Right ventricle myocardium inferior (tissue), 1 donor: ENCODE measurements at regions not wholly inside any gene's neighbourhood (a gene's known extent, or its start where the extent isn't known, plus 50 kb on each side); places are given as distances from the start of the nearest gene placed in this dataset.

Source experiments
- ATAC-seq: fragments of 200-7000 bp; cut with Tn5 transposase; one replicate; pipeline ENCODE4 v1.9.1; 2020; ENCODE audit warnings: mild to moderate bottlenecking, moderate library complexity
- DNase-seq: peaks from one replicate; pipeline ENCODE4 v3.0.0; 2021; ENCODE audit errors: missing footprints
- intact Hi-C: fragments of 100-400 bp; cut with DNase I; formaldehyde crosslinking; loops from one replicate; pipeline ENCODE4 v1.11.0; 2022
- donor health status: DM: no; HTN: yes; CAD: no; lungs with severe emphysema.

GRCh38 chr9:16085167-16085726, 532.4 kb downstream of the CCDC171 start:
- DNase-seq: no peak
- intact Hi-C loops: no loop called here
- peak; percentile 46 for ATAC-seq

DNA sequence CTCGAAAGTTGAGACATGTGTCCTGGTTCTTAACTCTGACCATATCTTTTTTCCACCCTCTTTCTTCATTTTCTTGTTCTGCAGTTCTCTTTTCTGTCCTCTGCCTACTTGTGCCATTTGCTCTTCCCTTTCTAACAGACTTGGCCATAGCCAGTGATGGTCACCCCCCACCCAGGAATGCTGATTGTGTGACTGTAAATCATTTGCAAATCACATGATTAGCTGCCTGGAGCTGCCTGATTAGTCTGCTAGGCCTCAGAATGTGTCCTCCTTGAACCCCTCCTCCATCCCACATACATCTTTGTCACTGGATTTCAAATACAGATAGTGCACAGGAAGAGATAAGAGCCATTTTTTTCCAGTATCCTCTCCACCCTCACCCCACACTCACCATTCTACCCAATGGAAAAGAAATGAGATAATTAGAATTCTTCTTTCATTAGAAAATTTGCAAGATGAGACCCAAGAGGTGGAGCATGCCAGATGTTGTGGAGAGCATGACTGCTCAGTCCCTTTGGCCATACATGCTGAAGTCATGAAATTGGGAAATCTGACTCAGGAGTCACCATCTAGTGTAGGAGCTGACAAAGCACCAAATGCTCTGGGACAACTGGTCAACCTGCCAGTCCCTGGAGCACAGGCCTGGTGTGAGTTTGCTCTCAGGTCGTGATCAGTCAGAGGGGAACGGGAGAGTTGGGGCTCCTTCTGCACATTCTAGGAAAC, 538.2 kb downstream of the CCDC171 start:
- intact Hi-C loops: loop anchor here (10.0 kb wide), 1 partner anchor 64 kb away; no protein-coding TSS in a partner anchor
- ATAC-seq (peak; percentile 48), DNase-seq (no peak)

GRCh38 chr9:16092142-16093091, 539.6 kb downstream of the CCDC171 start:
- peak; percentile 80 for ATAC-seq

GRCh38 chr9:16098306-16098705, 545.5 kb downstream of the CCDC171 start:
- intact Hi-C loops: loop anchor here (10.0 kb wide), 1 partner anchor 56 kb away; no protein-coding TSS in a partner anchor
- no peak for DNase-seq
- ATAC-seq: no peak

More at GRCh38 chr9:16092142-16093091, 539.6 kb downstream of the CCDC171 start:
- no peak for DNase-seq
- intact Hi-C loops: loop anchor here (10.0 kb wide), 1 partner anchor 62 kb away; no protein-coding TSS in a partner anchor

- no peak for ATAC-seq
- intact Hi-C loops: loop anchor here (10.0 kb wide), 1 partner anchor 55 kb away; no protein-coding TSS in a partner anchor
Measured at GRCh38 chr9:16099732-16100536, 547.1 kb downstream of the CCDC171 start.

GRCh38 chr9:16100537-16101091, 547.8 kb downstream of the CCDC171 start:
- ATAC-seq (peak; percentile 98), DNase-seq (peak; percentile 86)
- intact Hi-C loops: no loop called here

More at GRCh38 chr9:16099732-16100536, 547.1 kb downstream of the CCDC171 start:
- no peak for DNase-seq

- DNase-seq (no peak), ATAC-seq (no peak)
- intact Hi-C loops: loop anchor here (2.0 kb wide), 1 partner anchor 57 kb away; no protein-coding TSS in a partner anchor
Measured at GRCh38 chr9:16102154-16102553, 549.3 kb downstream of the CCDC171 start.

DNA sequence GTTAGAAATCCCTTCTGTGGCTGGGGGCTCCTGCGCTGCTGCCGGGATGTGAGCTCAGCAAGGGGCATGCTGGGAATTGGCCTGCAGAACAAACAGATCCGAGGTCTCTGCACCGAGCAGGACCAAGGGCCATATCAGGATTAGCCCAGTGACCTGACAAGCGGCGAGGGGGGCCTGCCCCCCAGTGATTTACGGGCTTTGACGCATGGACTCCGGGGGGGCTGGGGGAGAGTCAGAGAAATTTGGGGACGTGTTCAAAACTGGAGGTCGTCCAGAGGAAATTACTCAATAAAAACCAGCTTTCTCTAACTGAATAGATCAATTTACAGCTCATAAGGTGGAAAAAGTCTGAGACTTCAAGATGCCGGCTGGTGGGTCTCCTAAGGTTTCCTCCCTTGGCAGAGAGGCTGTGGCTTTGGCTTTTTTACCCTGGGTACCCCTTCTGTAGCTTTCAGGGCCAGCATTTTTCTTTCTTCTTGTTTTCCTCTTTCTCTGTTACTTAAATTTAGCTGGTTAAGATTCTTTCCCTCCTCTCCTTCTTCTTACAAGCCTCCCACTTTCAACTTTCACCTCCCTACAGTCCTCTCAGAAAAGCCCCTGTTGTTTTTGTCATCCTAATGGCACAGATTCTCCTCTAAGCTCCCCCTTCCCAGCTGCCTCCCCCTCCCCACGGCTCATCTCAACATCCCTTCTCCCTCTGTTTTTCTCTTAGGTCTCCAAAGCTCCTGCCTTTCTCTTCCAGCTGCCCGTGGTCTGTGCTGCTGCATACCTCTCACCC, 551.0 kb downstream of the CCDC171 start:
- DNase-seq: no peak
- ATAC-seq: no peak
- intact Hi-C loops: loop anchor here (2.0 kb wide), 1 partner anchor 59 kb away; no protein-coding TSS in a partner anchor

DNA sequence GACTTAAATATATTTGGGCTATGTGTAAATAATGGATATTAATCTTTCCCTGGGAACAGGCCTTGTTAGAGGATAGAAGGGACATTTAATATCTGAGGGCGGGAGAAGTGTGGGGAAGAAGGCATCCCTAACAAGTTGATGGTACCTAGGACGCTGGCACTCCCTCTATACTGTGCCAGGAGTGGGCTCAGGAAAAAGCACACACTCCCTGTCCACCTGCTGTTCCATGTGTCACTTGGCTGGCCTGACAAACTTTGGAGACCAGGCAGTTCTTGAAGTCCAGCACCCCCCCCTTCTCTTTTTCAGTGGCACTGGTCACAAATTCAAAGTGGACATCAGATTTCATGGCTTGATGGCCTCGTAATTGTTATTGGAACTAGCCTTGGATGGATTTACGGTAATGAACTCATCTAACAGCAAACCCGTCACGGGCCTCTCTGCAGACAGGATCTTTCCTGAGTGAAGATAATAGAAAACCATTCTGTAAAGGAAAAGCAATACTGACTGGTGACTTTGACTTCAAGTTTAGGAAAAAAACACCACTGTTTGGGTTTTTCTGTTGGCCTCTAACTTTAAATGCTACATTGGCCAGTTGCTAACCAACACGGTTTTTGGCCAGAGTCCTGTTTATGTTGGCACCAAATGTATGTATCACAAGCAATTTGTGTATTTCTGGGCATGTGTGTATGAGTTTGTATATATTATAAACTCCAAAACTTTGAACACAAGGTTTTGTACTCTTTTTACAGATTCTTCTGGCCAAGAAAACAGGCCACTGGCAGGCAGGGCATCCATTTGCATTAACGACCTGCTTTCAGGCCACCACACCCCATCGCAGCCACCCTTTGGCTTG, 552.6 kb downstream of the CCDC171 start:
- intact Hi-C loops: no loop called here

DNA sequence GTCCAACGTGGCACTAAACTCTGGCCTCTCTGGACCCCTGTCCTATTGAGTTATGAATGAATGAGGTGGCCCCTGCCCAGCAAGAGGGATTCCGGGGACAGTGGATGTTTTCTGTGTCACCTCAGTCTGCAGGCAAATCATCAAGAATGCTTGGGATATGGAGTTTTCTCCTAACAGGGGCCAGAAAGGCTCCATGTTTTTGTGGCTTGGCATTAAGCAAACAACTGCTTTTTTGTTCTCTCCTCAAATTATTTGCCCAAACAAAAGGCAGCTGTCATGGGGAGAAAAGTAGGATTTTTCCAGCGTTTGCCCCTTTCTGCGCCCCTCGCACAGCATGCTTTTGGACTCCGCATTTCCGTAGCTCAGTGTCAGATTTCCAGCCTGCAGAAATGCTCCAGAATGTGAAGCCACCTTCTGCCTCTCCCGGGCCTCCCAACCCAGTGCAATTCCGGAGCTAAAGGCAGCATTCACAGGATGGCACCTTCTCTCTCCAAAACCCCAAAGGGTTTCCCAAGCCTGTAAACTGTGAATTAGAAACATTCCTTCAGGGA, 553.3 kb downstream of the CCDC171 start:
- intact Hi-C loops: no loop called here
- no peak for DNase-seq
- no peak for ATAC-seq

More for the DNA sequence above, 552.6 kb downstream of the CCDC171 start:
- ATAC-seq (no peak), DNase-seq (no peak)

DNA sequence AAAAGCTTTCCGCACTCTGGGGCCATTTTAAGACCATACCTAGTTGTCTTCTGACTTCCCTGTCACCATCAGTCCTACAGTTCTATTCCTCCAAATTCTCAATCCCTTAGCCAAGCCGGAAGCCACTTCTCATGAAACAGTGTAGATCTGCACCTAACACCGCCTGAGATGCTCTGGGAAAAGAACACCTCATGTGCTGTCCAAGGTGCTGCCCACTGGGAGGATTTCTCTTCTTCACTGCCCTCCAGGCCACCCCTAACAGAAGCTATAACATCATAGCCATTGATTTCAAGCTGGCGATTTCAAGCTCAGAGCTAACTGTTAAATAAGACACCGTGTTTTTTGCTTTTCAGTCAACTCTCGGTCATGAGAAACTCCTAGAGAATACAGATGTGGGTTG, 559.3 kb downstream of the CCDC171 start:
- intact Hi-C loops: no loop called here
- ATAC-seq (no peak), DNase-seq (no peak)

- no peak for ATAC-seq
- no peak for DNase-seq
- intact Hi-C loops: no loop called here
Measured at GRCh38 chr9:16115994-16116393, 563.2 kb downstream of the CCDC171 start.

DNA sequence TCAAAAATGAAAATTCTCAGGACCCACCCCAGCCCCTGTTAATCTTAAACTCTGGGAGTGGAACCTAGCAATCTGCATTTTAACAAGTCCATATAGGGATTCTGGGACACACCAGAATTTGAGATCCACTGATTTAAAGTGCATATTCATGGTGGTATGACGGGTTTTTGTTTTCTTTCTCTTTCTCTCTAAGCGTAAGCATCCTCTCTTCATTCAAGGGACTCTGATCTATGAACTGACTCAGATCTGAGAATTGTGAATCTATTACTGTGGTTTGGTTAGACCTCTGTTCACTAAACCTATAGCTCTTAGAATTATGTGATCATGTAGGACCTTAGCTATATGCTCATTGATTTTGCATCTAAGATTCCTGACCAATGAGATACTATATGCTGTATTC, 565.2 kb downstream of the CCDC171 start:
- intact Hi-C loops: no loop called here
- ATAC-seq (no peak), DNase-seq (no peak)

DNA sequence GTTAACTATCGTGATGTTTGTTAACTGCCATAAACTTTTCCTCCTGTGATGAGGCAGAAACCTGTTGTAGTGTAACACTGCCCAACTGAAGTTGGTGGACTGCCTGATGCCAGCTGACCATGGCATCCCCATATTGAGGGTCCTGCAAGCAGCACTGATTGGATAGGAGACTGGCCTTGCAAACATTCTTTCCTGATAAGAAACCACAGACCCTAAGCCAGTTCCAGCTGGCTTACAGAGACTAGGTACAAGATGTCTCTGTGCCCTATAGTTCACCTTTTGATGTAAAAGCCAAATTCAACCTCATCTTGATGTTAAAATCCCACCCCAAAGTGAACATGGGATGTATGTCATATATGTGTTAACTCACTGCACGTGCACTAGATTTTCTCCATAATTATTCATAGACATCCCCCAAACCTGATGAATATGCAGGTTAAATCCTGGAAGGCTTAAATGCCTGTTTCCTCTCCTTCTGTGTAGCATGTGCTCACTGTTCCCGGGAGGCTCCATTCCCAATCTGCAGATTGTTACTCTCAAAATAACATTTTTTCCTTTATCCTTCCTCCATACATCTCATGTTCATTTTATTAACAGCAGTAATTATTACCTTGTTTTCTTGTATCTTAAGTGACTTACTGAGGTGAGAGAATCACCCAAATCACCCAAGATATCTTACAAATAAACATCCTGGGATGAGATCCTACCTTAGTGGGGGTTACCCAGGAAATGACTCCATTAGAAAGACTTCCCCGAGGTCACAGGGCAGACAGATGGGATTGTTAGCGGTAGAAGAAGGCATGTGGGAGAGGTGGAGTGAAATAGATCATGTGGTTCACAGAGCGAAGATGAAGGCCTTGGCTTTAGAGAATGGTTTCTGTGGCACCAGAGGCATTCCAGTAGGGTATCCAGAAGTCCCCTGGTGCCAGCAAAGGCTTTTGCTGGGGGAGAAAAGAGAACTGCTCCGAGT, 566.7 kb downstream of the CCDC171 start:
- no peak for DNase-seq
- ATAC-seq: no peak
- intact Hi-C loops: no loop called here

DNA sequence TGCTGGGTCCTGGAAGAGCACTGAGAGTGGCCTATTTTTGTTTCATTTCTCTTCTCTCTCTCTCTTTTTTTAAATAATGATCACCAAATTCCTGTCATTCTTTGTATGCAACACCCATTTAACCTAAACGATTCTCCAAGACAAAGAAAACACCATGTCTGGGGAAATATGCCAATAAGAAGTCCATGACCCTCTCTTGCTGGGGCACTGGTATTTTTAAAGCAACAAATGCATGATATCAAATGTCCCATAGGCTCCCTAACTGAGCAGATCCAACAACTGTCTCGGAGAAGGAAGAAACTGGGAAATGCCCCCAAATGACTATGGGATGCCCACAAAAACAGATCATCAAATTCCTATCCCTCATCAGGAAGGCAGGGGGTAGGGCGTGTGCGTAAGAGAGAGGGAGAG, 567.4 kb downstream of the CCDC171 start:
- no peak for ATAC-seq
- intact Hi-C loops: no loop called here
- no peak for DNase-seq
